Right cardiac atrium (tissue), 5 donors: ENCODE measurements at regions not wholly inside any gene's neighbourhood (a gene's known extent, or its start where the extent isn't known, plus 50 kb on each side); places are given as distances from the start of the nearest gene placed in this dataset.
"Not testable (repeated sequence)": the region's sequence is repeated elsewhere in the genome, so short reads cannot be mapped to it uniquely, and the experiment has no call there.

Experiments
- ATAC-seq, 2 donors: fragments of 200-7000 bp; cut with Tn5 transposase; one replicate each; pipeline versions ENCODE4 v1.8.0 to v1.9.1; 2020; ENCODE audit warnings: moderate library complexity in 2 of 2, mild to moderate bottlenecking in 1 of 2
- DNase-seq, 3 donors: peaks; one replicate each; pipeline ENCODE4 v3.0.0-alpha.2; 2020
- H3K27ac ChIP-seq: one replicate; pipeline ENCODE4 v1.5.1; 2013; ENCODE audit warnings: mild to moderate bottlenecking, low read length, control low read depth, moderate library complexity
- H3K27me3 ChIP-seq: one replicate; pipeline ENCODE4 v1.6.1; 2013; ENCODE audit not compliant: control insufficient read depth, insufficient read depth
- H3K4me1 ChIP-seq: one replicate; pipeline ENCODE4 v1.6.1; 2013; ENCODE audit warnings: low read length; ENCODE audit not compliant: control insufficient read depth, insufficient read depth
- H3K4me3 ChIP-seq: one replicate; pipeline ENCODE4 v1.5.1; 2013; ENCODE audit warnings: low read length, control low read depth
- H3K9me3 ChIP-seq: one replicate; pipeline ENCODE4 v1.6.1; 2013; ENCODE audit warnings: low read length; ENCODE audit not compliant: control insufficient read depth
- WGBS: extraction: QIAGEN DNeasy Blood & Tissue Kit; methylation state at CpG from one replicate; pipeline ENCODE4 v1.1.7; 2013; 5-methylcytosine and 5-hydroxymethylcytosine counted together
- intact Hi-C, 4 donors: fragments of 100-400 bp; cut with DNase I; formaldehyde crosslinking; loops; one replicate each; pipeline versions ENCODE4 v1.11.0 to v1.14.0; 2022 to 2023
- donor health status: healthy with polysubstance abuse.
- donor health status: DM: no; HTN: yes; CAD: no.
- donor health status: DM: no; HTN: no; CAD: no.
- donor health status: DM: no; HTN: yes; CAD: no; lungs with severe emphysema.
- donor health status: DM: yes; HTN: yes; CAD: no.

- Histone ChIP-seq H3K27ac (no peak overlapping the region), H3K27me3 (no peaks in the 10 kb centered on the region), H3K9me3 (no peaks in the 10 kb centered on the region), H3K4me3 (no peak overlapping the region), H3K4me1 (no peaks in the 10 kb centered on the region)
- intact Hi-C loops = no loop called here
- DNase-seq = no peak
- ATAC-seq = no peak
- WGBS = 79% methylated on average over 3 of the region's 3 CpGs
Observed at GRCh38 chr4:137370206-137370633, 162.1 kb downstream of the PCDH18 start.

- Histone ChIP-seq H3K9me3 (no peaks in the 10 kb centered on the region), H3K27ac (no peak overlapping the region), H3K4me3 (no peak overlapping the region), H3K4me1 (no peaks in the 10 kb centered on the region), H3K27me3 (no peaks in the 10 kb centered on the region)
- no peak for ATAC-seq
- WGBS = 75% methylated on average over 2 of the region's 2 CpGs
- DNase-seq = no peak
- intact Hi-C loops = no loop called here
Observed at GRCh38 chr4:137367620-137368019, 164.7 kb downstream of the PCDH18 start.

GRCh38 chr4:137363496-137363895 lies 168.8 kb downstream of the PCDH18 start:
- DNase-seq (no peak), ATAC-seq (no peak)
- intact Hi-C loops = no loop called here
- Histone ChIP-seq H3K4me1 (no peaks in the 10 kb centered on the region), H3K9me3 (no peaks in the 10 kb centered on the region), H3K27me3 (no peaks in the 10 kb centered on the region), H3K27ac (no peak overlapping the region), H3K4me3 (no peak overlapping the region)
- WGBS = 54% methylated on average over 4 of the region's 4 CpGs

- intact Hi-C loops = no loop called here
- Histone ChIP-seq H3K27me3 (no peaks in the 10 kb centered on the region), H3K9me3 (no peaks in the 10 kb centered on the region), H3K4me1 (no peaks in the 10 kb centered on the region), H3K27ac (no peak overlapping the region), H3K4me3 (no peak overlapping the region)
- DNase-seq = no peak
- WGBS = 74% methylated on average over 3 of the region's 3 CpGs
- ATAC-seq = no peak
Observed at GRCh38 chr4:137361756-137362470, 170.4 kb downstream of the PCDH18 start.

GRCh38 chr4:137360761-137361160 lies 171.5 kb downstream of the PCDH18 start:
- ATAC-seq (no peak), DNase-seq (no peak)
- 65% methylated on average over 1 of the region's 1 CpG for WGBS
- no peak overlapping the region for H3K4me3 ChIP-seq
- H3K9me3 ChIP-seq = no peaks in the 10 kb centered on the region
- no peaks in the 10 kb centered on the region for H3K4me1 ChIP-seq
- intact Hi-C loops = no loop called here
- no peaks in the 10 kb centered on the region for H3K27me3 ChIP-seq
- H3K27ac ChIP-seq = no peak overlapping the region

- no peak for ATAC-seq
Observed at GRCh38 chr4:137359691-137360315, 172.5 kb downstream of the PCDH18 start.

GRCh38 chr4:137354562-137354961 lies 177.7 kb downstream of the PCDH18 start:
- DNase-seq, H3K4me1 ChIP-seq, H3K4me3 ChIP-seq, intact Hi-C loops, H3K9me3 ChIP-seq, H3K27ac ChIP-seq, H3K27me3 ChIP-seq, ATAC-seq: not testable (repeated sequence)
- 90% methylated on average over 2 of the region's 2 CpGs for WGBS

More at GRCh38 chr4:137359691-137360315, 172.5 kb downstream of the PCDH18 start:
- H3K4me3 ChIP-seq = no peak overlapping the region
- no peaks in the 10 kb centered on the region for H3K9me3 ChIP-seq
- no peaks in the 10 kb centered on the region for H3K4me1 ChIP-seq
- intact Hi-C loops = no loop called here
- 30% methylated on average over 2 of the region's 2 CpGs for WGBS
- DNase-seq = no peak
- H3K27me3 ChIP-seq = no peaks in the 10 kb centered on the region
- no peak overlapping the region for H3K27ac ChIP-seq

- no peak overlapping the region for H3K4me3 ChIP-seq
Observed at GRCh38 chr4:137347371-137347770, 184.9 kb downstream of the PCDH18 start.

GRCh38 chr4:137345597-137345996 lies 186.7 kb downstream of the PCDH18 start:
- ATAC-seq = peak in 1 of 2 donors; percentile 29
- intact Hi-C loops = no loop called here
- no peak for DNase-seq
- WGBS = 63% methylated on average over 1 of the region's 1 CpG
- Histone ChIP-seq H3K9me3 (no peaks in the 10 kb centered on the region), H3K4me3 (no peak overlapping the region), H3K27ac (no peak overlapping the region), H3K4me1 (no peaks in the 10 kb centered on the region), H3K27me3 (no peaks in the 10 kb centered on the region)

More at GRCh38 chr4:137347371-137347770, 184.9 kb downstream of the PCDH18 start:
- Histone ChIP-seq H3K27ac (no peak overlapping the region), H3K27me3 (no peaks in the 10 kb centered on the region), H3K4me1 (no peaks in the 10 kb centered on the region), H3K9me3 (no peaks in the 10 kb centered on the region)
- intact Hi-C loops = no loop called here
- ATAC-seq = no peak
- WGBS = 42% methylated on average over 2 of the region's 2 CpGs
- no peak for DNase-seq

GRCh38 chr4:137343221-137343620 lies 189.1 kb downstream of the PCDH18 start:
- Histone ChIP-seq H3K4me3 (no peak overlapping the region), H3K27me3 (no peaks in the 10 kb centered on the region), H3K4me1 (no peaks in the 10 kb centered on the region), H3K9me3 (no peaks in the 10 kb centered on the region), H3K27ac (no peak overlapping the region)
- intact Hi-C loops = no loop called here
- DNase-seq (peak in 1 of 3 donors; percentile 7), ATAC-seq (no peak)
- whole genome bisulfite sequencing = 82% methylated on average over 8 of the region's 8 CpGs

- H3K27me3 ChIP-seq = no peaks in the 10 kb centered on the region
- intact Hi-C loops = no loop called here
- 86% methylated on average over 1 of the region's 1 CpG for WGBS
- H3K4me3 ChIP-seq = no peak overlapping the region
- H3K4me1 ChIP-seq = no peaks in the 10 kb centered on the region
- H3K9me3 ChIP-seq = no peaks in the 10 kb centered on the region
- ATAC-seq (no peak), DNase-seq (no peak)
- H3K27ac ChIP-seq = no peak overlapping the region
Observed at GRCh38 chr4:137333031-137333430, 199.3 kb downstream of the PCDH18 start.
